ENCODE measurements at regions not wholly inside any gene's neighbourhood (a gene's known extent, or its start where the extent isn't known, plus 50 kb on each side); places are given as distances from the start of the nearest gene placed in this dataset.

- no CpG with 5 or more reads among the region's 1 CpG for WGBS
- Histone ChIP-seq H3K79me1 (replicated peaks; ENCODE audit: low read length, poor library complexity, severe bottlenecking) (no peaks in the 10 kb centered on the region), H3K14ac (ENCODE audit: low read length in 2 of 2) (no peak overlapping the region), H4K91ac (ENCODE audit: low read length) (no peak overlapping the region), H3K4me1 (ENCODE audit: control insufficient read depth, insufficient read depth, low read depth, low read length) (no peaks in the 10 kb centered on the region), H2AFZ (ENCODE audit: low read depth, low read length) (no peak overlapping the region), H3K4me2 (ENCODE audit: low read length, poor library complexity, severe bottlenecking) (no peak overlapping the region), H4K8ac (ENCODE audit: low read length) (no peak overlapping the region), H3K27me3 (ENCODE audit: control insufficient read depth in 1 of 2, insufficient read depth in 1 of 2, low read length in 2 of 2) (no peaks in the 10 kb centered on the region), H3K4me3 (ENCODE audit: insufficient read depth in 1 of 2, low read depth in 1 of 2, low read length in 2 of 2) (no peak overlapping the region), H3K4ac (ENCODE audit: low read depth in 1 of 2, low read length in 2 of 2) (no peak overlapping the region), H3K23ac (ENCODE audit: low read length in 2 of 2) (no peak overlapping the region), H3K9me3 (ENCODE audit: control insufficient read depth, low read length) (no peaks in the 10 kb centered on the region), H2BK12ac (ENCODE audit: low read length in 2 of 2) (no peak overlapping the region), H2BK15ac (ENCODE audit: low read depth, poor library complexity, severe bottlenecking) (no peak overlapping the region), H3K36me3 (ENCODE audit: control insufficient read depth in 1 of 2, insufficient read depth in 2 of 2, low read depth in 1 of 2, low read length in 2 of 2) (no peaks in the 10 kb centered on the region), H2AK5ac (ENCODE audit: low read length, severe bottlenecking) (no peak overlapping the region), H3K9ac (ENCODE audit: low read length) (no peak overlapping the region), H2BK120ac (ENCODE audit: low read depth, low read length) (no peak overlapping the region), H3K18ac (ENCODE audit: low read depth in 1 of 2, low read length in 2 of 2) (no peak overlapping the region), H2BK5ac (ENCODE audit: low read depth, low read length, poor library complexity, severe bottlenecking) (no peak overlapping the region), H3K27ac (ENCODE audit: low read length, poor library complexity, severe bottlenecking) (no peak overlapping the region)
- no peak for DNase-seq
Observed at GRCh38 chr6:103699769-103700168, 1160.0 kb downstream of the HACE1 start.

DNA sequence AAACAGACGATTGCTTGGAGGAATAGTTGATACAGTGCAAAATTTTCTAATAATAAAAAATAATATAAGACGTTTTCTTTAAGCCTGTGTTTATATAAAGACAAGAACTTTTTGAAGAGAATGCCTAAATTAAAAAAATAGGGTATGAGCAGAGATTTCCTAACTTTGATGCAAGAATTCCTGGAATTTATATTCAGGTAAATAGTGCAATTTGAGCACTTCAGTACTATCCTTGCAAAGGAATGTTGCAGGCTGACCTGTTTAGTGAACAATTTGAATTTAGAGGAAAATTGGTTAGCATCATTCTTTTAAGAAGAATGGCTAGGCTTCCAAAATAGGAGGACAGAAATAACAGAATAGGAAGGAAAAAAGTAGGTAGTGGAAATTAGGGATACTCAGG, 1172.3 kb downstream of the HACE1 start:
- no peak overlapping the region for H2AFZ ChIP-seq (ENCODE audit: low read depth, low read length)

GRCh38 chr6:103680116-103680515, 1179.6 kb downstream of the HACE1 start:
- Histone ChIP-seq H2BK120ac (ENCODE audit: low read depth, low read length) (no peak overlapping the region), H2BK15ac (ENCODE audit: low read depth, poor library complexity, severe bottlenecking) (no peak overlapping the region), H3K27ac (ENCODE audit: low read length, poor library complexity, severe bottlenecking) (no peak overlapping the region), H2AK5ac (ENCODE audit: low read length, severe bottlenecking) (no peak overlapping the region), H3K23ac (ENCODE audit: low read length in 2 of 2) (no peak overlapping the region), H2BK5ac (ENCODE audit: low read depth, low read length, poor library complexity, severe bottlenecking) (no peak overlapping the region), H3K18ac (ENCODE audit: low read depth in 1 of 2, low read length in 2 of 2) (no peak overlapping the region), H3K4me2 (ENCODE audit: low read length, poor library complexity, severe bottlenecking) (no peak overlapping the region), H3K4ac (ENCODE audit: low read depth in 1 of 2, low read length in 2 of 2) (no peak overlapping the region), H2BK12ac (ENCODE audit: low read length in 2 of 2) (no peak overlapping the region), H3K4me1 (ENCODE audit: control insufficient read depth, insufficient read depth, low read depth, low read length) (peaks cover 2% of the 10 kb centered on the region), H3K14ac (ENCODE audit: low read length in 2 of 2) (no peak overlapping the region), H4K8ac (ENCODE audit: low read length) (no peak overlapping the region), H3K9ac (ENCODE audit: low read length) (no peak overlapping the region), H3K27me3 (ENCODE audit: control insufficient read depth in 1 of 2, insufficient read depth in 1 of 2, low read length in 2 of 2) (no peaks in the 10 kb centered on the region), H3K9me3 (ENCODE audit: control insufficient read depth, low read length) (no peaks in the 10 kb centered on the region), H3K36me3 (ENCODE audit: control insufficient read depth in 1 of 2, insufficient read depth in 2 of 2, low read depth in 1 of 2, low read length in 2 of 2) (no peaks in the 10 kb centered on the region), H2AFZ (ENCODE audit: low read depth, low read length) (no peak overlapping the region), H4K91ac (ENCODE audit: low read length) (no peak overlapping the region), H3K79me1 (replicated peaks; ENCODE audit: low read length, poor library complexity, severe bottlenecking) (no peaks in the 10 kb centered on the region), H3K4me3 (ENCODE audit: insufficient read depth in 1 of 2, low read depth in 1 of 2, low read length in 2 of 2) (no peak overlapping the region)
- WGBS: 100% methylated on average over 1 of the region's 1 CpG
- no peak for DNase-seq

More for the DNA sequence above, 1172.3 kb downstream of the HACE1 start:
- H3K18ac ChIP-seq (ENCODE audit: low read depth in 1 of 2, low read length in 2 of 2): no peak overlapping the region
- no CpG with 5 or more reads among the region's 2 CpGs for WGBS
- H4K8ac ChIP-seq (ENCODE audit: low read length): no peak overlapping the region
- no peak overlapping the region for H3K4me2 ChIP-seq (ENCODE audit: low read length, poor library complexity, severe bottlenecking)
- no peak overlapping the region for H3K27ac ChIP-seq (ENCODE audit: low read length, poor library complexity, severe bottlenecking)
- no peak for DNase-seq
- H3K9me3 ChIP-seq (ENCODE audit: control insufficient read depth, low read length): no peaks in the 10 kb centered on the region
- H2BK5ac ChIP-seq (ENCODE audit: low read depth, low read length, poor library complexity, severe bottlenecking): no peak overlapping the region
- no peaks in the 10 kb centered on the region for H3K36me3 ChIP-seq (ENCODE audit: control insufficient read depth in 1 of 2, insufficient read depth in 2 of 2, low read depth in 1 of 2, low read length in 2 of 2)
- H3K4me3 ChIP-seq (ENCODE audit: insufficient read depth in 1 of 2, low read depth in 1 of 2, low read length in 2 of 2): no peak overlapping the region
- no peak overlapping the region for H3K14ac ChIP-seq (ENCODE audit: low read length in 2 of 2)
- H3K27me3 ChIP-seq (ENCODE audit: control insufficient read depth in 1 of 2, insufficient read depth in 1 of 2, low read length in 2 of 2): no peaks in the 10 kb centered on the region
- no peak overlapping the region for H2AK5ac ChIP-seq (ENCODE audit: low read length, severe bottlenecking)
- H2BK120ac ChIP-seq (ENCODE audit: low read depth, low read length): no peak overlapping the region
- no peak overlapping the region for H2BK15ac ChIP-seq (ENCODE audit: low read depth, poor library complexity, severe bottlenecking)
- H2BK12ac ChIP-seq (ENCODE audit: low read length in 2 of 2): no peak overlapping the region
- H3K23ac ChIP-seq (ENCODE audit: low read length in 2 of 2): no peak overlapping the region
- no peak overlapping the region for H4K91ac ChIP-seq (ENCODE audit: low read length)
- no peaks in the 10 kb centered on the region for H3K79me1 ChIP-seq (replicated peaks; ENCODE audit: low read length, poor library complexity, severe bottlenecking)
- H3K4ac ChIP-seq (ENCODE audit: low read depth in 1 of 2, low read length in 2 of 2): no peak overlapping the region
- no peak overlapping the region for H3K9ac ChIP-seq (ENCODE audit: low read length)
- H3K4me1 ChIP-seq (ENCODE audit: control insufficient read depth, insufficient read depth, low read depth, low read length): no peaks in the 10 kb centered on the region

DNA sequence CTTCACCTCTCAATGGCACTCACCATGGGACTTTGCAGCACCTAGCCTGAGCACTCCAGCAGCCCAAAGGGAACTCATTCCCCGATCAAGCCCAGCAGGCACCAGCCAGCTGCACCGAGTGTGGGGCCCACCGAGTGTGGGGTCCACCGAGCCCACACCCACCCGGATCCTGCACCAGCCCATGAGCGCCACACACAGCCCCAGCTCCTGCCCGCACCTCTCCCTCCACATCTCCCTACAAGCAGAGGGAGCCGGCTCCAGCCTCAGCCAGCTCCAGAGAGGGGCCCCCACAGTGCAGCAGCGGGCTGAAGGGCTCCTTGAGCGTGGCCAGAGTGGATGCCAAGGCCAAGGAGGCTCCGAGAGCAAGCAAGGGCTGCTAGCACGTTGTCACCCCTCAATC, 1182.4 kb downstream of the HACE1 start:
- Histone ChIP-seq H3K27ac (ENCODE audit: low read length, poor library complexity, severe bottlenecking) (no peak overlapping the region), H2BK12ac (ENCODE audit: low read length in 2 of 2) (peak overlapping the region in 1 of 2 experiments; percentile 19), H3K9me3 (ENCODE audit: control insufficient read depth, low read length) (no peaks in the 10 kb centered on the region), H3K4ac (ENCODE audit: low read depth in 1 of 2, low read length in 2 of 2) (no peak overlapping the region), H4K8ac (ENCODE audit: low read length) (no peak overlapping the region), H3K27me3 (ENCODE audit: control insufficient read depth in 1 of 2, insufficient read depth in 1 of 2, low read length in 2 of 2) (no peaks in the 10 kb centered on the region), H3K23ac (ENCODE audit: low read length in 2 of 2) (no peak overlapping the region), H2BK120ac (ENCODE audit: low read depth, low read length) (no peak overlapping the region), H2BK15ac (ENCODE audit: low read depth, poor library complexity, severe bottlenecking) (no peak overlapping the region), H3K4me3 (ENCODE audit: insufficient read depth in 1 of 2, low read depth in 1 of 2, low read length in 2 of 2) (no peak overlapping the region), H2AK5ac (ENCODE audit: low read length, severe bottlenecking) (no peak overlapping the region), H2BK5ac (ENCODE audit: low read depth, low read length, poor library complexity, severe bottlenecking) (no peak overlapping the region), H3K4me1 (ENCODE audit: control insufficient read depth, insufficient read depth, low read depth, low read length) (peaks cover 2% of the 10 kb centered on the region), H3K79me1 (replicated peaks; ENCODE audit: low read length, poor library complexity, severe bottlenecking) (no peaks in the 10 kb centered on the region), H2AFZ (ENCODE audit: low read depth, low read length) (no peak overlapping the region), H3K14ac (ENCODE audit: low read length in 2 of 2) (no peak overlapping the region), H3K36me3 (ENCODE audit: control insufficient read depth in 1 of 2, insufficient read depth in 2 of 2, low read depth in 1 of 2, low read length in 2 of 2) (no peaks in the 10 kb centered on the region), H3K9ac (ENCODE audit: low read length) (no peak overlapping the region), H4K91ac (ENCODE audit: low read length) (no peak overlapping the region), H3K4me2 (ENCODE audit: low read length, poor library complexity, severe bottlenecking) (no peak overlapping the region), H3K18ac (ENCODE audit: low read depth in 1 of 2, low read length in 2 of 2) (no peak overlapping the region)
- no peak for DNase-seq
- WGBS: 87% methylated on average over 11 of the region's 12 CpGs

Data from mesenchymal stem cell (in vitro differentiated cells and primary cell).